ENCODE measurements at regions not wholly inside any gene's neighbourhood (a gene's known extent, or its start where the extent isn't known, plus 50 kb on each side); places are given as distances from the start of the nearest gene placed in this dataset.

DNA sequence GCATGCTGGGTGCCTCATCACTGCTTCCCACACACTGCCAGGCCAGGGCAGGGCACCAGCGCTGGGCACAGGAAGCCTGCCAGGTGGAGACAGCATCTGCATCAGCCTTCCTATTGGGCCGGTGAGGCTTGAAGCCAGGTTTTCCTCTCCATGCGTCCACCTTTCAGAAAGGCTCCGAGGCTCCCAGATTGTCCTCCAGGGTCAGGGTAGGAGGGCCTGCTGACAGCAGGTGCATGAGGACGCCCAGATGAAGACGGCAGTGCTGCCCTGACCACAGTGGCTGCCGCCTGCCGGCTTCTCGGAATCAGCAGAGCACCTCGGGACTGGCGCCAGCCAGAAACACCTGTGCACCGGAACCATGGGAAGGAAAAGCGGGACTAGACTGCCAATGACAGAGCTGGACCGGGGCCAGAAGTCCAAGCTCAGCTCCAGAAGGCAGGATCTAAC lies 170.5 kb upstream of the CST7 start:
- TF ChIP-seq, protein P1, sequence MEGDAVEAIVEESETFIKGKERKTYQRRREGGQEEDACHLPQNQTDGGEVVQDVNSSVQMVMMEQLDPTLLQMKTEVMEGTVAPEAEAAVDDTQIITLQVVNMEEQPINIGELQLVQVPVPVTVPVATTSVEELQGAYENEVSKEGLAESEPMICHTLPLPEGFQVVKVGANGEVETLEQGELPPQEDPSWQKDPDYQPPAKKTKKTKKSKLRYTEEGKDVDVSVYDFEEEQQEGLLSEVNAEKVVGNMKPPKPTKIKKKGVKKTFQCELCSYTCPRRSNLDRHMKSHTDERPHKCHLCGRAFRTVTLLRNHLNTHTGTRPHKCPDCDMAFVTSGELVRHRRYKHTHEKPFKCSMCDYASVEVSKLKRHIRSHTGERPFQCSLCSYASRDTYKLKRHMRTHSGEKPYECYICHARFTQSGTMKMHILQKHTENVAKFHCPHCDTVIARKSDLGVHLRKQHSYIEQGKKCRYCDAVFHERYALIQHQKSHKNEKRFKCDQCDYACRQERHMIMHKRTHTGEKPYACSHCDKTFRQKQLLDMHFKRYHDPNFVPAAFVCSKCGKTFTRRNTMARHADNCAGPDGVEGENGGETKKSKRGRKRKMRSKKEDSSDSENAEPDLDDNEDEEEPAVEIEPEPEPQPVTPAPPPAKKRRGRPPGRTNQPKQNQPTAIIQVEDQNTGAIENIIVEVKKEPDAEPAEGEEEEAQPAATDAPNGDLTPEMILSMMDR (IDR thresholded peaks at IDR 0.05 in 8 of 11, conservative IDR thresholded peaks at IDR 0.05 in 3 of 11) = no peak
- TF ChIP-seq POLR2A (IDR thresholded peaks at IDR 0.05) = no peak
